ENCODE measurements at regions not wholly inside any gene's neighbourhood (a gene's known extent, or its start where the extent isn't known, plus 50 kb on each side); places are given as distances from the start of the nearest gene placed in this dataset.

DNA sequence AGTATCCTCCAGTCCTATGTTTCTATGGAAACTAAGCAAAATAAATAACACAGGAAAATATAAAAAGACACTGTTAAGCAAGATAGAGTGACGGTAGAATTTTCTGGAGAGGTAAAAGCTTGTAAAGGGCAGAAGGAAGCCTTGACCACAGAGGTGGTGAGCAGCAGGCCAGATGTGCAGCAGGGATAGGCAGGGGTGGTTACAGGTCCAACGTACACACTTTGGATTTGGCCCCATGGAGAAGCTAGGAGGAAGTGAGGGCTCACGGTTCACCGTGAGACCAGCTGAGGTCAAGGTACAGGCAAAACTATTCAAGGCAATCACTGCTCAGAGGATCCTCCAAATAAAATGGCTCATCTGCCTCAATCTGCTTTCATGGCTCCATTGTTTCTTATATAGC, 242.8 kb downstream of the B3GLCT start:
- no peak for DNase-seq

DNA sequence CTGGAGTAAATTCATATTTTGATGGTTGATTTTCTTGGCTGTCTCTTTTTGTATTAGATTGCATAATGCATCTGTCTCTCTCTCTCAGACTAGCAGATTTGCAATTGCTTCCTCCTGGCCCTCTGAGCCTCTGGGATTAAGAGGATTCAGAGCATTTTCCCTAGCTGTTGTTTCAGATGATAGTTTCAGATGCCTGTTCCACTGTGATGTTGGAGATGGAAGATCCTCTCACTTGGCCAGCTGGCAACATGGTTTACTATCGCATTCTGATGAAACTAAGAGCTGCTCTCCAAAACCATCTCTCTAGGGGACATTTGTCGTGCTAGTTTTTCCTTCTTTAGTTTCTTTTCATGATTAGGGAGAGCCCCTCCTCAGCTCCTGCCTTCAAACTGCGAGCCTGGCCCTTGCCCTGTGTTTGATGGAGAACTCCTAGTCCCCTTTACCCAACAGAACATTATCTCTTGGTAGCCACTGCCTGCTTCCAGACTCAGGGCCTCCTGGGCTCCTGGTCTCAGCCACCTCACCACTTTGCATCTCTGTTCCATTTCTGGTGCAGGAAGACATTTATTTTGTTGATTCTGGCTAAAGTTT, 244.6 kb downstream of the B3GLCT start:
- no peak for DNase-seq

DNA sequence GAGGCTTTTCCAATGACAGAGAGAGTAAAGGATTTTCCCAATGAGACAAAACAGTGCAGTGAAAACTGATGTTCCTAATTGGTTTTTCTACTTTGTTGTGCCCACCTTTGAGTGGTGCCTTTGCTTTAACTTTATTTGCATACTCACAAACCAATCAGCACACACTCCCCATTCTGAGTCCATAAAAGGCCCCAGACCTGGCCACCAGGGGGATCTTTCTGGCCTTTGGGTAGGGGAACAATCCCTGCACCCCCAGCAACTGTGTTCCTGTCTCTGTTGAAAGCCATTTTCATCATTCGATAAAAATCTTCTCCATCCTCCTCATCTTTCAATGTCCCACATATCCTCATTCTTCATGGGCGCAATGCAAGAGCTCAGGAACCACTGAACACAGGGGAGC, 252.8 kb downstream of the B3GLCT start:
- DNase-seq = no peak

DNA sequence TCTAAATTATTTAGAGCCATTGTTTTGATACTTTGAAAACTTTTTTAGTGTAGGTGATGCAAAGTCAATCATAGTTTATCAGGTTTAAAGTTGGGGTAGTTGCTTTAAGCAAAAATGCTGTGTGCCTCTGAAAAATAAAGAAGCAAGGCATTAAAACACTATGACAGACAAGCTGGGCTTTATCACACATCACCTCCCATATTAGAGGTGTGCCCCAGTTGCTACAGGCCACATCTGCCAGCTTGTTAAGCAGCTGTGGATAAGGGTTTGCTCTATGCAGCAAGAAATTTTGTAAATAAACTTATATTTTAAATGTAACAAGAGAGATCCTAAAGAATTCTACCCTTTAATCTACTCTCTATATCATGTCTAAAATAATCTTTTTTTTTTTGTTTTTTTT, 255.8 kb downstream of the B3GLCT start:
- no peak for DNase-seq

DNA sequence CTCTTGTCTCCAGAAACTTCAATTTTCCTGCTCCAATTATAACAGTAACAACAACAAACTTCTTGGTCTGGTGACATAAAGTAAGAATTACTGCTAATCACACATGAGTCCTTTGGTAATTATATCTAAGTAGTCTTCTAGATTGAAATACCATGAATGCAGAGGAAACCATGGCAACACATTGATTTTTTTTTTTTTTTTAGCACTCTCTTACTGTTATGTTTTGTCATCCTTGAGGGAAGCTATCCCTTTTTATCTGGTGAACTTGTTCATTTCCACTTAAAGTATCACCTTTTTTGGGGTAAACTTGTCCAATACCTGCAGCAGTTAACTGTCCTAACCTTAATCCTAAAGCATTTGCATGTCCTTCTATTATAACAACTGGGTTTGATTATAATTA, 256.3 kb downstream of the B3GLCT start:
- DNase-seq = no peak

DNA sequence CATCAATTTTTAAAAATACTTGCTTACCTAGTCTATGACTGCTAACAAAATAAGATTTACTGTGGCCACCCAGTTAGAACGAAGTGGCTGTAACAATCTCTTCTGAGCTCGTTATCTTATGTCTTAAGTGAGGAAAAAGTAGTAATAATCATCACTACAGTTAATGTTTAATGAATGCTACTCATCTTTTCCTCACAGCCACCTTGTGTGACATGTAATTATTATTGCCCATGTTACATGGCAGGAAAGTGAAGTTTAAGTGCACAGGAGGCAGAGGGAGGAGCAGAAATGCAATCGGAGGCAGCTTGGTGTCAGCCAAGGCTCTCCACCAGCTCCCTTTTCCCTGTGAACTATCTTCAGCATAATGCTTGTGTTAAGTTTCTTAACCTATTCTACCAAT, 260.3 kb downstream of the B3GLCT start:
- no peak for DNase-seq

DNA sequence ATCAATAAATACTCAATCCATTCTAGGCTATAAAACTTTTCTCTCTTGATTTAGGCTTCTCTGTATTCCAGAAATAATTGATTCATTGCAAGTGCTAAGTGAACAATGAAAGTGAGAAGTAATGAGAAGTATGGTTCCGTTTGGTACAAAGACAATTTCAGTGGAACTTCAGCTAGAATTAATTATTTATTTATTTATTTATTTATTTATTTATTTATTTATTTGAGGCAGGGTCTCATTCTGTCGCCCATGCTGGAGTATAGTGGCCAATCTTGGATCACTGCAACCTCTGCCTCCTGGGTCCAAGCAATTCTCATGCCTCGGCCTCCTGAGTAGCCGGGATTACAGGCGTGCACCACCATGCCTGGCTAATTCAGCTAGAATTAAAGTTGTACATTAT, 262.1 kb downstream of the B3GLCT start:
- no peak for DNase-seq

DNA sequence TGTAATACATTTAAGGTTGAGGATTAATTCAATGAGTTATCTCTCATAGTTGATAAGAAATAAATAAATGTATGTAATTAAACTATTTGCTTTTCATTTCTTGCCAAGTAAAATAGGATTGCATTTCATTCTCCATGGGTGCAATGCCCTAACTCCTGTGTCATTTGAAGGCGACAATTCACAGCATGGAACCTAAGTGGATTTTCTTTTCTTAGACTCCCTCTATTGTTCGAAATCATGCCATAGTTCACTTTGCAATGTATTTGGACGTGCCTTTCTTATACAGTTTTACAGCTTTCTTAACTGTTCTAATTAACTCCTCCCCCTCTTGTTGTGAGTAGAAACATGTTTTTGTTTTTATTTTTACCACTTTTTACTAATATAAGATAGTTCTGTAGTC, 263.0 kb downstream of the B3GLCT start:
- no peak for DNase-seq

DNA sequence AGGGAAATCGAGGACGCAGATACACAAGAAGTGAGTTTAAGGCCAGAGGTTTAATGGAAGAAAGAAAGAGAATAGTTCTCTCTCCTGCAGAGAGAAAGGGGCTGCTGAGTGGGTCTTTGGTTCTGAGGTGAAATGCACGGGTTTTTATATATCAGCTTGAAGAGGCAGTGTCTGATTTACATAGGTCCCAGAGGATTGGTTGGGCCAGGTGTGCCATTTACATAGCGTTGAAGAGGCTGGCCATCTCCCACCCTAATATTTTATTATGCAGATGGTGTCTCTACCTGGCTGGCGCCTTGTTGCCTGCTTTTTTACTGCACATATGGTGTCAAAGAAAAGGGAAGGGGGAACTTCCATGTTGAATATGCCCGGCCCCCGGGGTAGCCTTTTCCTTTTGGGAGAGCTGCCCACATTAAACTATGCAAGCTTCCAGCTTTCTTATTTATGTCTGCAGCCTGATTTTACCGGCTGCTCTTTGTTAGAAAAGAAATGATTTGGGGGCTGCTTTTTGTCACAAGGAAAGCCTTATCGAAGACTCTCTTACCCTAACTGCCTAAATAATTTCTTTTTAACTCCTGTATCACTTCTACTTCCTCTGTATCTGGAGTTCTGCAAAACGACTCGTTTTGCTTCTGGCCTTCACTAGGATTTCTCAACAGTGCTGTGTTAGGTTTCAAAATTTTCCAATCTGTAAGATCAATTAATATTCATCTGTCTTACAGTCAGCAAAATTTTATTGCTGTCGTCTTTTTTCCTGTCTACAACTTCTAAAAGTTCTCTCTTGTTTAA, 268.5 kb downstream of the B3GLCT start:
- no peak for DNase-seq

DNA sequence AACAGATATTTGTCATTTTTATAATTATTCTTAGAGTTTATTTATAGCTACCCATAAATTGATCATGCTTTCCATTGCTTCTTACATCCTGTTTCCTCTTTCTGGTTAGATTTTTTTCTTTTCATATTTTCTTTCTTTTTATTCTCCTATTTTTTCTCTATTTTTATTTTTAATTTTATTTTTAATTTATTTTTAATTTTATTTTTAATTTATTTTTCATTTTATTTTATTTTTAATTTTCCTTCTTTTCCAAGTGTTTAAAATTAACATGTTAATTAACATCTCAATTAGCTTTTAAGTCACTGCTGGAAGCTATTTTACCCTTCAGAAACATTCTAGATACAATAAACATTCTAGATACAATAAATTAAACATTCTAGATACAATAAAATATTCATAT, 269.6 kb downstream of the B3GLCT start:
- DNase-seq = no peak

DNA sequence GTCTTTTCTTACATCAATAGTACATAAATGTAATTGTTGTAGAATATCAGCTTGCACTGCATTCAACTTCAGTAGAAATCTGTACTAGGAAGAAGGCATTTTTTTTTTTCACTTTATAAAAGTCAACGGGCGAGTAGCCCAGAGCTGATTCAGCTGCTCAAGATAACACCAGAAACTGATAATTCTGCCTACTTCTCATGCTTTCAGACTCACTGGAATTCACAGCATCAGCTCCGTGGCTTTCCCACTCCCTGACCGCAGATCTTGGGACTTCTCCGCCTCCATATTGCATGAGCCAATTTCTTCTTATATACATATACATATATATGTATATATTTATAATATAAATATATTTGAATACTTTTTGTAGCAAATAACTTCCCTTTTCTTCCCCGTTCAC, 263.1 kb upstream of the RXFP2 start:
- DNase-seq = no peak

DNA sequence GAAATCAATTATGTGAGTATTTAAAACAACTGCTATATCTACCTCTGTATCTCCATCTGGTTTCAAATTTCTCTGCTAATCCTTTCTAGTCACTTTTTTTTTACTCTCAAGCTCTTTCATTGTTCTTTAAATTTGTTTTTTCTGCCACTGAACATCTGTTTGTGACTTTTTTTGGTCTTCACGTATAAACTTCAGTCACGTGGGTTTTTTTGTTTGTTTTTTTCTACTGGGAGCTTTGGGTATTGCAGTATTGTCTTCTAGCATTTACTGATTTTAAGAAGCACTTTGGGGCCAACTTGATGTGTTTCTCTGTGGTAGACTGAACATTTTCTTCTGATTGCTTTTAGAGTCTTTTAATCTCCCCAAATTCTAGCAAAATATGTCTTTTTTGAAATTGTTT, 262.6 kb upstream of the RXFP2 start:
- no peak for DNase-seq

DNA sequence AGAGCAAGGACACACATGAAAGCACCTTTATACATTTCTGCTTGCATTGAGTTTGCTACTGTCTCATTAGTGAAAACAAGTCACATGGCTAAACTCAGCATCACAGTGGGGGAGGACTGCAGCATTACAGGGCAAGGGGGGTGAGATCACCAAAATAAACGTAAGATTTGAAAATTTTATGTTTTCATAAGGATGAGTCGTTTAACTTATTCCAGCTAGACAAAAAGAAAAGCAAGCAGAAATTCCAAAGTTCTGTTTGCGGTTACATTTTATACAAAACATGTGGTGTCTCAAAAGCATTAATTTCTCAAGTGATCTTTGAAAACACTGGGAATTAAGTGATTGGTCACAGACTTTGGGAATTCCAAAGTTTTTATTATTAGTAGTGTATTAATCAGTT, 261.4 kb upstream of the RXFP2 start:
- no peak for DNase-seq

DNA sequence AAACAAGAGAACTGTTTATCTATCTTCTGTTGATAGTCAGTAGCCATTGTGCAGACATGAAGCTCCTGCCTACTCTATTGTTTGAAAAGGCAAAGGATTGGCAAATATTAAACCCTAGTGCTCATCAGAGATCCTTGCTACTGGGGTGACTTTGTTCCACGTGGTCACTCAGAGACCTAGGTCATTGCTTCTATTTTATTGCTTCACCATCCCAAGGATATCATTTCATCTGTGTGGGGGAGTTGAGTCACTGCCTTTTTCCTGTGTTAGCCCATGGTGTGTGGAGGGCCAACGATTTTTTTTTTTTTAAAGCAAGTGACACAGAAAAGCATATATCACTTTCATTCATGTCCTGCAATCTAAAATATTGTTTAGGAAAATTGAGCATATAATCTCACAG, 254.1 kb upstream of the RXFP2 start:
- DNase-seq = no peak

DNA sequence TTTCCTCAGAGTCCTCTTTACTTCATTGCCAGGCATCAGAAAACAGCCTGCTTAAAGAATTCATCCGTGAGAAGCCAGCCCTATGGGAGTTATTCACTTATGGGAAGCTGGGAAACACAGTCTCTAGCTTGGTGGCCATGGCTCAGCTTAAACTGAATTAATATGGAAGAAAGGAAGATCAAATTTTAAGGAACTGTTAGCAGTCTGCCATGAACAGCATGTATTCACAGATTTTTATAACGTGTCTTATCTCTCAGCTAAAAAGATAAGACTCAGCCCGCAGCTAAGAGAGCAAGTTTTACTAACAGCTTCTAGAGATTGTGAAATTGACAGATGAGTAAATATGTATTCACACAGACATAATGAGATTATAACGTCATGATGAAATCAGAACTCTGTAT, 253.7 kb upstream of the RXFP2 start:
- no peak for DNase-seq

DNA sequence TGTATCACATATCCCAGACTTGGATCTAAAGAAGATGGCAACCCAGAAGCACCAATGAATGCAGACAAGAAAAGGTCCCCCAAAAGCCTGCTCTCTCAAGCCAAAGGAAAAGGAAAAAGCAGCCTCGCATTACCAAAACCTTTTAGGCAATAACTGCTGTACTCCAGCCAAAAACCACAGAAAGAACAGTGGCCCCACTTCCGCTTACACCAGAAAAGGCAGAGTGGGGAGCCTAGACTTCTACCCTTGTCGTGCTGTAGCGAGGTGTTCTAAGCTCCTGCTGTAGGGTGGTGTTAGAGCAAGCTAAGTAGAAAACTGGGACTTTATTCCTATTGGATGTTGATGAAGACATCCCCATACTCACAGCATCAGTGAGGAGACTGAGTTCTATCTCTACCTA, 244.0 kb upstream of the RXFP2 start:
- DNase-seq = no peak

DNA sequence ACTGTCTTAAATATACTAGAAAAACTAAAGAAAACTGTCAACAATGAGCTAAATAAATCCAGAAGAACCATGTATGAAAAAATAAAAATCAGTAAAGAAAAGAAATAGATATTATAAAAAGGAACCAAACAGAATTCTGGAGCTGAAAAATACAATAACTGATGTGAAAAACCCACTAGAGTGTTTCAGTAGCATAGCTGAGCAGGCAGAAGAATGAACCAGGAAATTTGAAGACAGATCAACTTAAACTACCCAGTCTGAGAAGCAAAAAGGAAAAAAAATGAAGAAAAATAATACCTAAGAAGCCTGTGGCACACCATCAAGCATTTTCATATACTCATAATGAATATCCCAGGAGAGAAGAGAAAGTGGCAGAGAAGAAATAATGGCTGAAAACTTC, 240.1 kb upstream of the RXFP2 start:
- DNase-seq = no peak

DNA sequence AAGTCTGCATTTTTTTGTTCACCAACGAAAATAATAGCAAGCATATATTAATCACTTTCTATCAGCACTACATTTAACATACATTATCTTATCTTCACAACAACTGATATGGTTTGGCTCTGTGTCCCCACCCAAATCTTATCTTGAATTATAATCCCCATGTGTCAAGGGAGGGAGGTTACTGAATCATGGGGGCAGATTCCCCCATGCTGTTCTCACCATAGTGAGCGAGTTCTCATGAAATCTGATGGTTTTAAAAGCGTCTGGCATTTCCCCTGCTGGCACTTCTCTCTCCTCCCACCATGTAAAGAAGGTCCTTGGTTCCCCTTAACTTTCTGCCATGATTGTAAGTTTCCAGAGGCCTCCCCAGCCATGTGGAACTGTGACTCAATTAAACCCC, 235.7 kb upstream of the RXFP2 start:
- DNase-seq = no peak

DNA sequence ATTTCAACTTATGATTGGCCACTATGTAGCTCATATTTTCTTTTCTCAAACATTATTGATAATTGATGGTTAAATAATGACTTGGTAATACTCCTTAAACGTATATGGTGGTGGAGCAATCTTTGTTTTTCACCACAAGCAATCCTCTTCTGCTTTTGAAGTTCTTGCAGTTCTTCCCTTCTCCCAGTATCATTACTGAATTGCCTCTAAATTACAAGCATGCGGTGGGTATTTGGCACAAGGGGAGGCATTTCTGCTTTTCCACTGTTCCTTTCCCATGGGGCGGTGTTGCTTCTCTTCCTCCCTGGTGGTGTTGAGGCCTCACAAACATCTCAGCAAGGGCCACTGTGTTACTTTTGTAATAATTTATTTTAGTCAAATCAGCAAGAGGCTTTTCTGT, 234.4 kb upstream of the RXFP2 start:
- no peak for DNase-seq

DNA sequence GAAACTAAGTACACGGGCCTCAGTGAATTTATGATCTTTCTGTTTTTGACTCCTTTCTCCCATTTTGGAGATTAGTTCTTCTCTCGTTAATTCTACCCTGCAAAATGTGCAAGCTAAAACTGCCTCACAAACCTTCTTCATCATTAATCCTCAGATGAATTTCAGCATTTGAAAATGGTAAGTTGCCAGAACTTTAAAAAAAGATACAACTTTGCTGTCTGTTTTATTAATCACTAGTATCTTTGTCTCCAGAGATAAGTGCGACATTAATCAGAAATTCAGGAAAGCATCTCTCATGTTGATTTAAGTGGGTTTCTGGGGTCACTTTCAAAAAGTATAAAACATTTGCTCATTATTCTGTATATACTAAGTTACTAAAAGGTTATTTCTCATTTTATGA, 227.0 kb upstream of the RXFP2 start:
- DNase-seq = no peak

DNA sequence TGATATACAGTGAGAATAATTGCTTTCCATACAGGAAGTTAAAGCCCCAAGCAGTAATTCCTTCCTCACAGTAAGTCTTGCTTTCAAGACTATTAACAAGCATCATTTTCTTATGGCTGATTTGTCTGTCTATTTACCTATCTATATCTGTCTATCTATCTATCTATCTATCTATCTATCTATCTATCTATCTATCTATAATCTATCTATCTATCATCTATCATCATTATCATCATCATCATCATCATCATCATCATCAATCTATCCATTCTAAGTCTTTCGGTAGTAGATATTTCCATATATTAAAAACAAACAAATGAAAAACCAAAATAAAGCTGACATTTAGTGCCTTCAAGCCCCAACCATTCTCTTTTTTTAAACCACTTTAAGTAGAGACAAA, 224.4 kb upstream of the RXFP2 start:
- no peak for DNase-seq

DNA sequence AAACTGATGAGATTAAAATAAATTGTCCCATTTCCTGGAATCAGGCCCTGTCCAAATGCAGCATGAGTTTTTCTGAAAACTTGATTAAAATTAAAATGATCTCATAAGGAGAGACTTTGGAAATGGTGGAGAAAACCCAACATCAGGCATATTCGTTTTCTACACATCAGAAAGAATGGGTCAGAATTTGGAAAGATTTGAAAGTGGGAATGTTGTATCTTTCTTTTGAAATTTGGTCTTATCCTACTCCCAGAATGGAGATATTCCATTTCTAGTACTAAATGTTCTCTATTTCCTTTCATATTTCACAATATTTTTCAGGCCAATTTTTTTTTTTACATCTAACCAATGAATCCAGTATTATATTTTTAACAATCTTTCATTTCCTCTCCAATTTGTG, 223.9 kb upstream of the RXFP2 start:
- no peak for DNase-seq

DNA sequence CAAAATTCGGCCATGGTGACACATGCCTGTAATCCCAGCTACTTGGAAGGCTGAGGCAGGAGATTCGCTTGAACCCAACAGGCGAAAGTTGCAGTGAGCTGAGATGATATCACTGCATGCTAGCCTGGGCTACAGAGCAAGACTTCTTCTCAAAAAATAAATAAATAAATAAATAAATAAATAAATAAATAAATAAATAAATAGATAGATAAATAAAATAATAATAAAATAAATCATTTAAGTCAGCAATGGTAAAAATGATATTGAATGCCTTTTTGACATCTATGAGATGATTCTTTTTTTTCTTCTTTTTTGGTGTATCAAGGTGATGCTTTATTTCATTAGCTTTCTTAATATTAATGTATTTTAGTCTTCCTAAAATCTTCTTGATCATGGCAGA, 221.7 kb upstream of the RXFP2 start:
- no peak for DNase-seq

DNA sequence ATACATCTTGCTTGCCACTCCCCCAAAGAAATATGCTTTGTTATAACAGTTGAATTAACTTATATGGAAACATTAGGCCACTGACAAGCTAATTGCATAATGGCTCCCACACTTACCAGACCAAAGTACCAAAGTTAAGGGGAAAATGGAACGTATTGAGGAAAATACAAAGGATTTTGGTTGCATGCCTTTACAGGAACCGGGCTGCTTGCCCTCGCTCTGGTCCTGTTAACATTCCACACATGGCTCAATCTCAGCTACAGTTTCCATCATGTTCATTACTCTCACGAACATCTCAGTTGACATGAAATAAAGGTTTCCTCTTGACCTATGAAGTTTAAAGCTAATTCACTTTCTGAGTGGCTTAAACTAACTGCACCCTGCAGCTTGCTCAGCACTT, 220.7 kb upstream of the RXFP2 start:
- DNase-seq = no peak

DNA sequence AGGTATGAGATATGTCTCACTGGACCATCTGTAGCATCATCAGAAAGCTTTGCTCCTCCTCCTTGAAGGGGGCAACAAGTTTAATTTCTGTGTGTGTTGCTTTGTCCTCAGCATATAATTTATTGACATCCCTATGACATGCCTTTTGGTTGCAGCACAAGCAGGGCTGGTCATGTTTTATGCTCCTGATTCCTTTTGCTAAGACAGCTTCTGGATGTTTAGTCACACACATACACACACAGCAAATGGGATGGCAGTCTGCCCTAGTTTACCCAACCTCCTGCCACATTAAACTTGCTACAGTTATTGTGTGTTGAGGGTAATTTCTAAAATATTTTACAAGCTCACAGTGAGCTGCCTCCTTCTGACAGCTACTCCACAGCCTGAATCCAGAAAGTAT, 217.9 kb upstream of the RXFP2 start:
- no peak for DNase-seq

Measured in DMS79 (cell line).